ENCODE measurements at regions not wholly inside any gene's neighbourhood (a gene's known extent, or its start where the extent isn't known, plus 50 kb on each side); places are given as distances from the start of the nearest gene placed in this dataset.

- no peaks in the 10 kb centered on the region for H3K79me2 ChIP-seq (ENCODE audit: insufficient read depth, low read length)
- no peaks in the 10 kb centered on the region for H4K20me1 ChIP-seq (ENCODE audit: control insufficient read depth, insufficient read depth, insufficient read length)
- TF ChIP-seq CTCF (conservative IDR thresholded peaks at IDR 0.05): no peak
- Mint-ChIP-seq H3K4me3 (no peak overlapping the region), H3K36me3 (ENCODE audit: insufficient read depth in 1 of 3, low read depth in 3 of 3) (no peaks in the 10 kb centered on the region), H3K4me1 (no peaks in the 10 kb centered on the region), H3K9me3 (no peaks in the 10 kb centered on the region), H3K27me3 (ENCODE audit: low read depth) (no peaks in the 10 kb centered on the region), H3K27ac (no peak overlapping the region)
- H3K18ac ChIP-seq (ENCODE audit: insufficient read length, low read depth, low read length): no peak overlapping the region
- no peaks in the 10 kb centered on the region for H3K9me3 ChIP-seq (ENCODE audit: control insufficient read depth, low read depth, low read length)
- no peak overlapping the region for H2BK120ac ChIP-seq (ENCODE audit: low read depth, low read length, poor library complexity, severe bottlenecking)
- H3K4ac ChIP-seq (ENCODE audit: low read depth, low read length): no peak overlapping the region
- no peak overlapping the region for H2BK15ac ChIP-seq (ENCODE audit: low read depth, low read length)
- no peak overlapping the region for H3K4me2 ChIP-seq (ENCODE audit: insufficient read depth, insufficient read length, low read length)
- H3T11ph ChIP-seq (ENCODE audit: low read length): no peak overlapping the region
- no peak overlapping the region for H3K9ac ChIP-seq (ENCODE audit: extremely low read depth, insufficient read length, low read length)
- no peaks in the 10 kb centered on the region for H3K4me1 ChIP-seq (ENCODE audit: insufficient read depth, low read length)
- no peak overlapping the region for H4K5ac ChIP-seq (ENCODE audit: insufficient read length, low read depth, low read length)
- H3K14ac ChIP-seq (ENCODE audit: insufficient read depth, low read length): no peak overlapping the region
- H3K79me1 ChIP-seq (ENCODE audit: insufficient read depth, low read depth, low read length, poor library complexity, severe bottlenecking): no peaks in the 10 kb centered on the region
- no peak overlapping the region for H2AK5ac ChIP-seq (ENCODE audit: insufficient read length, low read length)
- no peak overlapping the region for H3K27ac ChIP-seq (ENCODE audit: insufficient read length, low read depth, low read length)
- no peak overlapping the region for H2BK12ac ChIP-seq (ENCODE audit: insufficient read length, low read depth, low read length)
- H4K8ac ChIP-seq (replicated peaks; ENCODE audit: insufficient read length, low read depth, low read length): no peak overlapping the region
- H2AFZ ChIP-seq (ENCODE audit: low read length): no peak overlapping the region
- H3K56ac ChIP-seq (ENCODE audit: insufficient read length, low read depth, low read length): no peak overlapping the region
- H2BK5ac ChIP-seq (ENCODE audit: insufficient read length, low read length): no peak overlapping the region
- WGBS (ENCODE audit: extremely low coverage, insufficient read length, low lambda C conversion rate): no CpG with 5 or more reads among the region's 2 CpGs
- no peak overlapping the region for H4K91ac ChIP-seq (ENCODE audit: insufficient read length, low read depth, low read length)
- no peaks in the 10 kb centered on the region for H3K23me2 ChIP-seq (ENCODE audit: insufficient read length, low read depth, low read length, poor library complexity, severe bottlenecking)
- no peak overlapping the region for H3K23ac ChIP-seq (ENCODE audit: insufficient read length, low read depth, low read length)
- H3K27me3 ChIP-seq (ENCODE audit: insufficient read depth, low read length): no peaks in the 10 kb centered on the region
- DNase-seq: no peak
- H2BK20ac ChIP-seq (ENCODE audit: low read depth, low read length, poor library complexity, severe bottlenecking): no peak overlapping the region
These were observed 231.9 kb downstream of the KCTD12 start for GRCh38 chr13:76654263-76654662.
